H9 (cell line): ENCODE measurements at regions not wholly inside any gene's neighbourhood (a gene's known extent, or its start where the extent isn't known, plus 50 kb on each side); places are given as distances from the start of the nearest gene placed in this dataset.

ENCODE experiments used
- DNase-seq: peaks from one replicate; pipeline ENCODE4 v3.0.0-alpha.2; 2017
- H2AFZ ChIP-seq: one replicate; pipeline ENCODE4 v1.6.1; 2013; ENCODE audit warnings: mild to moderate bottlenecking, low read length, control low read depth, moderate library complexity
- H2AK5ac ChIP-seq: 2 replicates; pipeline ENCODE4 v1.6.1; 2013; ENCODE audit warnings: low read length, control low read depth, mixed read lengths; ENCODE audit not compliant: insufficient read length
- H2BK120ac ChIP-seq: one replicate; pipeline ENCODE4 v1.6.1; 2013; ENCODE audit warnings: low read depth, mild to moderate bottlenecking, low read length, control low read depth, inconsistent platforms; ENCODE audit not compliant: poor library complexity, severe bottlenecking
- H2BK12ac ChIP-seq: 2 replicates; pipeline ENCODE4 v1.6.1; 2013; ENCODE audit warnings: low read length, control low read depth, mixed read lengths, low read depth; ENCODE audit not compliant: insufficient read length
- H2BK15ac ChIP-seq: 2 replicates; pipeline ENCODE4 v1.6.1; 2013; ENCODE audit warnings: low read depth, low read length, control low read depth
- H2BK20ac ChIP-seq: one replicate; pipeline ENCODE4 v1.6.1; 2013; ENCODE audit warnings: low read depth, mild to moderate bottlenecking, low read length, control low read depth, inconsistent platforms; ENCODE audit not compliant: poor library complexity, severe bottlenecking
- H2BK5ac ChIP-seq: 2 replicates; pipeline ENCODE4 v1.6.1; 2013; ENCODE audit warnings: low read length, control low read depth, mixed read lengths; ENCODE audit not compliant: insufficient read length
- H3K14ac ChIP-seq: 2 replicates; pipeline ENCODE4 v1.6.1; 2013; ENCODE audit warnings: low read length, control low read depth; ENCODE audit not compliant: insufficient read depth
- H3K18ac ChIP-seq: 2 replicates; pipeline ENCODE4 v1.6.1; 2013; ENCODE audit warnings: low read depth, mild to moderate bottlenecking, mixed read lengths, low read length, control low read depth; ENCODE audit not compliant: insufficient read length
- H3K23ac ChIP-seq: 2 replicates; pipeline ENCODE4 v1.6.1; 2013; ENCODE audit warnings: low read length, control low read depth, mixed read lengths, low read depth; ENCODE audit not compliant: insufficient read length
- H3K23me2 ChIP-seq: 2 replicates; pipeline ENCODE4 v1.6.1; 2013; ENCODE audit warnings: low read depth, mild to moderate bottlenecking, mixed read lengths, low read length, control low read depth; ENCODE audit not compliant: insufficient read length, poor library complexity, severe bottlenecking
- H3K27ac ChIP-seq: 2 replicates; pipeline ENCODE4 v1.5.1; 2013; ENCODE audit warnings: low read length, control low read depth, mixed read lengths, low read depth; ENCODE audit not compliant: insufficient read length
- H3K27me3 ChIP-seq: 2 replicates; pipeline ENCODE4 v1.6.1; 2013; ENCODE audit warnings: low read length, control low read depth, inconsistent platforms; ENCODE audit not compliant: insufficient read depth
- H3K4ac ChIP-seq: 2 replicates; pipeline ENCODE4 v1.6.1; 2013; ENCODE audit warnings: low read depth, mild to moderate bottlenecking, control low read depth, inconsistent platforms, low read length, moderate library complexity
- H3K4me1 ChIP-seq: 2 replicates; pipeline ENCODE4 v1.6.1; 2013; ENCODE audit warnings: low read length, control low read depth, inconsistent platforms; ENCODE audit not compliant: insufficient read depth
- H3K4me2 ChIP-seq: 2 replicates; pipeline ENCODE4 v1.6.1; 2013; ENCODE audit warnings: low read length, control low read depth, mixed read lengths; ENCODE audit not compliant: insufficient read length, insufficient read depth
- H3K56ac ChIP-seq: 2 replicates; pipeline ENCODE4 v1.6.1; 2013; ENCODE audit warnings: low read depth, mild to moderate bottlenecking, mixed read lengths, low read length, control low read depth; ENCODE audit not compliant: insufficient read length
- H3K79me1 ChIP-seq: 2 replicates; pipeline ENCODE4 v1.6.1; 2013; ENCODE audit warnings: low read depth, mild to moderate bottlenecking, moderate library complexity, low read length, control low read depth, inconsistent platforms; ENCODE audit not compliant: insufficient read depth, poor library complexity, severe bottlenecking
- H3K79me2 ChIP-seq: 2 replicates; pipeline ENCODE4 v1.6.1; 2013; ENCODE audit warnings: low read length, control low read depth, inconsistent platforms; ENCODE audit not compliant: insufficient read depth
- H3K9ac ChIP-seq: 2 replicates; pipeline ENCODE4 v1.6.1; 2013; ENCODE audit warnings: low read length, control low read depth, mixed read lengths; ENCODE audit not compliant: insufficient read length; ENCODE audit errors: extremely low read depth
- H3K9me3 ChIP-seq: one replicate; pipeline ENCODE4 v1.6.1; 2013; ENCODE audit warnings: low read depth, low read length, inconsistent platforms; ENCODE audit not compliant: control insufficient read depth
- H3T11ph ChIP-seq: one replicate; pipeline ENCODE4 v1.6.1; 2013; ENCODE audit warnings: mild to moderate bottlenecking, low read length, control low read depth, inconsistent platforms
- H4K20me1 ChIP-seq: one replicate; pipeline ENCODE4 v1.6.1; 2013; ENCODE audit not compliant: control insufficient read depth, insufficient read length, insufficient read depth
- H4K5ac ChIP-seq: 2 replicates; pipeline ENCODE4 v1.6.1; 2013; ENCODE audit warnings: low read depth, mild to moderate bottlenecking, mixed read lengths, low read length, control low read depth; ENCODE audit not compliant: insufficient read length
- H4K8ac ChIP-seq: replicated peaks from 2 replicates; pipeline ENCODE4 v1.6.1; 2013; ENCODE audit warnings: low read length, control low read depth, mixed read lengths, low read depth; ENCODE audit not compliant: insufficient read length
- H4K91ac ChIP-seq: 2 replicates; pipeline ENCODE4 v1.6.1; 2013; ENCODE audit warnings: low read depth, mild to moderate bottlenecking, moderate library complexity, mixed read lengths, low read length, control low read depth; ENCODE audit not compliant: insufficient read length
- H3K27ac Mint-ChIP-seq, 3 experiments: 2 replicates in 2 of 3; 3 replicates in 1 of 3; pipeline ENCODE4 v1.8.0; 2020 to 2021; ENCODE audit warnings: mixed read lengths in 3 of 3, mild to moderate bottlenecking in 1 of 3, moderate library complexity in 1 of 3
- H3K27me3 Mint-ChIP-seq: 2 replicates; pipeline ENCODE4 v1.8.0; 2021; ENCODE audit warnings: low read depth, mild to moderate bottlenecking, moderate library complexity, mixed read lengths
- H3K36me3 Mint-ChIP-seq, 3 experiments: 2 replicates in 2 of 3; 3 replicates in 1 of 3; pipeline ENCODE4 v1.8.0; 2020 to 2021; ENCODE audit warnings: low read depth in 3 of 3, mixed read lengths in 3 of 3; ENCODE audit not compliant: insufficient read depth in 1 of 3
- H3K4me1 Mint-ChIP-seq, 2 experiments: 2 replicates each; pipeline ENCODE4 v1.8.0; 2020; ENCODE audit warnings: mixed read lengths in 2 of 2
- H3K4me3 Mint-ChIP-seq, 2 experiments: 2 replicates in 1 of 2; 3 replicates in 1 of 2; pipeline ENCODE4 v1.8.0; 2020 to 2021; ENCODE audit warnings: mild to moderate bottlenecking in 2 of 2, mixed read lengths in 2 of 2, moderate library complexity in 1 of 2
- H3K9me3 Mint-ChIP-seq, 2 experiments: 2 replicates in 1 of 2; 3 replicates in 1 of 2; pipeline ENCODE4 v1.8.0; 2020; ENCODE audit warnings: mild to moderate bottlenecking in 2 of 2, mixed read lengths in 2 of 2, moderate library complexity in 1 of 2
- CTCF ChIP-seq: fragments of 200-600 bp; sonication (generic); conservative IDR thresholded peaks from 3 replicates; pipeline ENCODE4 v1.8.0; 2021; ENCODE audit warnings: antibody characterized with exemption, mild to moderate bottlenecking
- WGBS: extraction: QIAGEN DNeasy Blood & Tissue Kit; methylation state at CpG from one replicate; pipeline ENCODE4 v1.1.7; 2013; ENCODE audit warnings: missing lambda C conversion rate, low lambda C conversion rate, mixed read lengths; ENCODE audit not compliant: insufficient read length; ENCODE audit errors: extremely low coverage; 5-methylcytosine and 5-hydroxymethylcytosine counted together

- H2BK120ac ChIP-seq = no peak overlapping the region
- H2AK5ac ChIP-seq = no peak overlapping the region
- no peak for DNase-seq
- H3K4me2 ChIP-seq = no peak overlapping the region
- no peak overlapping the region for H3K27ac Mint-ChIP-seq
- H3K4ac ChIP-seq = no peak overlapping the region
- no peak overlapping the region for H3K56ac ChIP-seq
- no peak overlapping the region; a peak in 1 of 5 replicates for H3K4me3 Mint-ChIP-seq
- H3K27me3 Mint-ChIP-seq = no peaks in the 10 kb centered on the region
- no peak overlapping the region for H3K23ac ChIP-seq
- H3K23me2 ChIP-seq = no peaks in the 10 kb centered on the region
- no peak overlapping the region for H2BK20ac ChIP-seq
- H2BK15ac ChIP-seq = no peak overlapping the region
- H3K27ac ChIP-seq = no peak overlapping the region
- H3K4me1 Mint-ChIP-seq = no peaks in the 10 kb centered on the region; a peak in 1 of 4 replicates
- TF ChIP-seq CTCF = no peak
- H3K9me3 ChIP-seq = no peaks in the 10 kb centered on the region
- H3K14ac ChIP-seq = no peak overlapping the region
- H3K9ac ChIP-seq = no peak overlapping the region
- H2BK5ac ChIP-seq = no peak overlapping the region
- no peak overlapping the region for H3T11ph ChIP-seq
- no peak overlapping the region for H4K5ac ChIP-seq
- no peaks in the 10 kb centered on the region for H3K9me3 Mint-ChIP-seq
- no peak overlapping the region for H3K18ac ChIP-seq
- H4K20me1 ChIP-seq = no peaks in the 10 kb centered on the region
- no peaks in the 10 kb centered on the region for H3K4me1 ChIP-seq
- no peaks in the 10 kb centered on the region for H3K79me1 ChIP-seq
- no peak overlapping the region for H4K8ac ChIP-seq
- no peak overlapping the region for H2BK12ac ChIP-seq
- WGBS = no CpG with 5 or more reads among the region's 3 CpGs
- no peak overlapping the region for H2AFZ ChIP-seq
- no peak overlapping the region for H4K91ac ChIP-seq
- H3K79me2 ChIP-seq = no peaks in the 10 kb centered on the region
- H3K36me3 Mint-ChIP-seq = no peaks in the 10 kb centered on the region
- H3K27me3 ChIP-seq = no peaks in the 10 kb centered on the region
Measured at GRCh38 chr4:148866666-148867065, 424.5 kb upstream of the NR3C2 start.
